ENCODE measurements at regions not wholly inside any gene's neighbourhood (a gene's known extent, or its start where the extent isn't known, plus 50 kb on each side); places are given as distances from the start of the nearest gene placed in this dataset.

DNA sequence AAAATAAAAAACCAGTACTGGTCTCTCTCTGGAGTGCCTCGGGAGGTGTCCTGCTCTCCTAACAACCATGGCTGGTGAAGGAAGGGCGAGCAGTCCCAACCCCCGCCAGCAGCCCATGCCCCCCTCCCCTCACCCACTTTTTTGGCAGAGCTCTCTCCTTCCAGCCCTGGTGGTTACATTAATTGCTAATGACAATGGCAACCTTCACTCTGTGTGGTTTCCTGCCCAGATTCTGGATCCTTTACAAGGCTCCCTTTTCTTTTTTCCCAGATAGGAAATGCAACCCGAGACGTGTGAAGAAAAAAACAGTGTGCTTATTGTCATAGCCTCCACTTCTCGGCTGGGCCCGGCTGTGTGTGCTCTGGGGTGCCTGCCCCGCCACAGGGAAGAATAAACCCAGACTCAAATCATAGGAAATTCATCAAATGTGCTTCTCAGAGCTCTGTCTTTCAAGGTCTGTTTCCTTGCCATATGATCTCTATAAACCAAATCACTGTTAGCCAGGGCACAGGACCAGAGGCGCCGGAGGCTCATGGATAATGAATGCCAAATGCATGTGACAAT, 513.0 kb downstream of the SOX6 start:
- no peaks in the 10 kb centered on the region for H3K27me3 ChIP-seq (ENCODE audit: control insufficient read depth in 3 of 3, insufficient read depth in 3 of 3, low read depth in 1 of 3, low read length in 3 of 3)
- H4K91ac ChIP-seq (ENCODE audit: low read depth, low read length, poor library complexity): no peak overlapping the region
- H2BK120ac ChIP-seq (ENCODE audit: low read depth, low read length): peak overlapping the region; percentile 72
- H2AFZ ChIP-seq (ENCODE audit: low read length): peak overlapping the region; percentile 87
- H2BK5ac ChIP-seq (ENCODE audit: low read length): peak overlapping the region; percentile 56
- H3K9me3 ChIP-seq (replicated peaks in 1 of 2; ENCODE audit: control insufficient read depth in 2 of 2, insufficient read depth in 1 of 2, low read depth in 1 of 2, low read length in 2 of 2): no peaks in the 10 kb centered on the region
- H3K4me2 ChIP-seq (ENCODE audit: insufficient read depth, low read length, poor library complexity, severe bottlenecking): no peak overlapping the region
- no peak overlapping the region for H3K14ac ChIP-seq (ENCODE audit: low read length)
- H3K27ac ChIP-seq (replicated peaks; ENCODE audit: low read length): peak overlapping the region; percentile 97
- H3K23ac ChIP-seq (ENCODE audit: low read depth, low read length, poor library complexity): no peak overlapping the region
- no peak overlapping the region for H3K9ac ChIP-seq (ENCODE audit: low read depth, low read length, poor library complexity)
- peak overlapping the region in 1 of 2 donors; percentile 20 for H3K4me3 ChIP-seq (ENCODE audit: low read length in 2 of 2)
- H2BK15ac ChIP-seq (ENCODE audit: low read length): no peak overlapping the region
- peak; percentile 43 for DNase-seq (ENCODE audit: low spot score)
- H2BK12ac ChIP-seq (ENCODE audit: low read length): no peak overlapping the region
- WGBS, 2 donors (ENCODE audit: extremely low coverage in 2 of 2, insufficient read length in 2 of 2, insufficient replicate concordance in 1 of 2): no CpG with 5 or more reads among the region's 10 CpGs
- peaks cover 19 to 41% of the 10 kb centered on the region in 2 donors for H3K4me1 ChIP-seq (ENCODE audit: control insufficient read depth in 2 of 2, insufficient read depth in 1 of 2, low read depth in 1 of 2, low read length in 2 of 2)
- no peak overlapping the region for H3K4ac ChIP-seq (ENCODE audit: low read length)
- peak overlapping the region; percentile 22 for H2AK5ac ChIP-seq (ENCODE audit: low read depth, low read length)
- no peaks in the 10 kb centered on the region for H3K79me1 ChIP-seq (ENCODE audit: low read depth, low read length)
- peak overlapping the region; percentile 81 for H3K18ac ChIP-seq (ENCODE audit: low read length)
- no peak overlapping the region for H4K8ac ChIP-seq (ENCODE audit: low read depth, low read length)
- H3K36me3 ChIP-seq (replicated peaks in 1 of 2; ENCODE audit: control insufficient read depth in 2 of 2, insufficient read depth in 2 of 2, low read length in 2 of 2): no peaks in the 10 kb centered on the region

DNA sequence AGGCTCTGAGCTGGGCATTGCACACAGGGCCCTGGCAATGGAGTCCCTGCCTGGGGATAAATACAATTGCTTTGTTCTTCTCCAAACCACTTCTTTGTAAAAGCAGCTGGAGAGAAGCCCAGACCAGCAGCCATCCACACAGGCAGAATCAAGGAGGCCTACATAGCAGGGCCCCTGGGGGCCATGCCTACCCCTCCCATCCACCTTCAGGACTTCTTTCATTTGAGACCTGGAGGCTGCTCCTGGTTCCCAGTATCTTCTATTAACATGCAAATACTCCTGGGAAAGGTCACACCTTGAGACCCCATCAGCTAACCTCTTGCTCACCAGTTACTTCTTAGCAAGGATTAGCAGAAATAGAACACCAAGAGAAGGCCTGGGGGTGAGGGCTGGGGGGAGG, 511.1 kb downstream of the SOX6 start:
- H3K27ac ChIP-seq (replicated peaks; ENCODE audit: low read length): peak overlapping the region; percentile 97
- no peak overlapping the region for H2AFZ ChIP-seq (ENCODE audit: low read length)
- no peak overlapping the region for H3K4ac ChIP-seq (ENCODE audit: low read length)
- no peaks in the 10 kb centered on the region for H3K79me1 ChIP-seq (ENCODE audit: low read depth, low read length)
- H2BK15ac ChIP-seq (ENCODE audit: low read length): no peak overlapping the region
- no peak overlapping the region for H2BK120ac ChIP-seq (ENCODE audit: low read depth, low read length)
- no peaks in the 10 kb centered on the region for H3K27me3 ChIP-seq (ENCODE audit: control insufficient read depth in 3 of 3, insufficient read depth in 3 of 3, low read depth in 1 of 3, low read length in 3 of 3)
- H4K91ac ChIP-seq (ENCODE audit: low read depth, low read length, poor library complexity): no peak overlapping the region
- peak overlapping the region; percentile 49 for H3K18ac ChIP-seq (ENCODE audit: low read length)
- H3K9me3 ChIP-seq (replicated peaks in 1 of 2; ENCODE audit: control insufficient read depth in 2 of 2, insufficient read depth in 1 of 2, low read depth in 1 of 2, low read length in 2 of 2): no peaks in the 10 kb centered on the region
- H3K4me3 ChIP-seq (ENCODE audit: low read length in 2 of 2): no peak overlapping the region
- no peak overlapping the region for H2BK12ac ChIP-seq (ENCODE audit: low read length)
- H3K4me1 ChIP-seq (ENCODE audit: control insufficient read depth in 2 of 2, insufficient read depth in 1 of 2, low read depth in 1 of 2, low read length in 2 of 2): peaks cover 25 to 38% of the 10 kb centered on the region in 2 donors
- peak overlapping the region; percentile 11 for H3K4me2 ChIP-seq (ENCODE audit: insufficient read depth, low read length, poor library complexity, severe bottlenecking)
- peak; percentile 82 for DNase-seq (ENCODE audit: low spot score)
- H3K9ac ChIP-seq (ENCODE audit: low read depth, low read length, poor library complexity): no peak overlapping the region
- no peak overlapping the region for H3K14ac ChIP-seq (ENCODE audit: low read length)
- no peak overlapping the region for H2AK5ac ChIP-seq (ENCODE audit: low read depth, low read length)
- H4K8ac ChIP-seq (ENCODE audit: low read depth, low read length): no peak overlapping the region
- H2BK5ac ChIP-seq (ENCODE audit: low read length): peak overlapping the region; percentile 26
- H3K36me3 ChIP-seq (replicated peaks in 1 of 2; ENCODE audit: control insufficient read depth in 2 of 2, insufficient read depth in 2 of 2, low read length in 2 of 2): no peaks in the 10 kb centered on the region
- H3K23ac ChIP-seq (ENCODE audit: low read depth, low read length, poor library complexity): no peak overlapping the region

- Histone ChIP-seq H3K9me3 (replicated peaks in 1 of 2; ENCODE audit: control insufficient read depth in 2 of 2, insufficient read depth in 1 of 2, low read depth in 1 of 2, low read length in 2 of 2) (no peaks in the 10 kb centered on the region), H4K91ac (ENCODE audit: low read depth, low read length, poor library complexity) (no peak overlapping the region), H3K4me2 (ENCODE audit: insufficient read depth, low read length, poor library complexity, severe bottlenecking) (no peak overlapping the region), H3K14ac (ENCODE audit: low read length) (no peak overlapping the region), H3K4me1 (ENCODE audit: control insufficient read depth in 2 of 2, insufficient read depth in 1 of 2, low read depth in 1 of 2, low read length in 2 of 2) (peaks cover 24 to 28% of the 10 kb centered on the region in 2 donors), H2AFZ (ENCODE audit: low read length) (no peak overlapping the region), H3K4me3 (ENCODE audit: low read length in 2 of 2) (no peak overlapping the region), H3K18ac (ENCODE audit: low read length) (no peak overlapping the region), H2BK5ac (ENCODE audit: low read length) (no peak overlapping the region), H2BK12ac (ENCODE audit: low read length) (peak overlapping the region; percentile 18), H3K36me3 (replicated peaks in 1 of 2; ENCODE audit: control insufficient read depth in 2 of 2, insufficient read depth in 2 of 2, low read length in 2 of 2) (no peaks in the 10 kb centered on the region), H2BK120ac (ENCODE audit: low read depth, low read length) (no peak overlapping the region), H3K23ac (ENCODE audit: low read depth, low read length, poor library complexity) (no peak overlapping the region), H3K79me1 (ENCODE audit: low read depth, low read length) (no peaks in the 10 kb centered on the region), H3K27ac (replicated peaks; ENCODE audit: low read length) (no peak overlapping the region), H3K4ac (ENCODE audit: low read length) (no peak overlapping the region), H3K9ac (ENCODE audit: low read depth, low read length, poor library complexity) (no peak overlapping the region), H2BK15ac (ENCODE audit: low read length) (no peak overlapping the region), H4K8ac (ENCODE audit: low read depth, low read length) (no peak overlapping the region), H2AK5ac (ENCODE audit: low read depth, low read length) (no peak overlapping the region), H3K27me3 (ENCODE audit: control insufficient read depth in 3 of 3, insufficient read depth in 3 of 3, low read depth in 1 of 3, low read length in 3 of 3) (peaks cover 0 to 6% (median 0%) of the 10 kb centered on the region in 3 experiments)
- no CpG with 5 or more reads among the region's 2 CpGs for WGBS, 2 donors (ENCODE audit: extremely low coverage in 2 of 2, insufficient read length in 2 of 2, insufficient replicate concordance in 1 of 2)
- no peak for DNase-seq (ENCODE audit: low spot score)
Measured at GRCh38 chr11:15848631-15849168, 507.6 kb downstream of the SOX6 start.

DNA sequence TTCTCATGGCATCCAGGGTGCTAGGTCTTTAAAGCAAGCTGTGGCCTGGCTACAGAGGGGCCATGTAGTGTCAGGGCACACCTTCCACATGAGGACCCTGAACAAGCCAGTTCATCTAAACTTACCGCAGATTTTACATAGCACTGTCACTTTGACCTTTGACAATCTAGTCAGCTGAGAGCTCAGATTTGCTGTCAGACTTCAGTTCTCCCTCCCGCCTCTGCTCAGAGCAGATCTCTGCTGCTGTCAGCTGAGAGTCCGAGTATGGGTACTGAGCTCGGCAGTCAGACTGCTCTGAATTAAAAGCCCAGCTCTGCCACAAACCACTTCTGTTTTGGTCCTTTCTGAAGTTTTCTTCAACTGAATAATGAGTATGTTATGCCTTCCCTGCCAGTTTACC, 507.1 kb downstream of the SOX6 start:
- no peak overlapping the region for H3K4ac ChIP-seq (ENCODE audit: low read length)
- no peak overlapping the region for H3K14ac ChIP-seq (ENCODE audit: low read length)
- H3K4me3 ChIP-seq (ENCODE audit: low read length in 2 of 2): no peak overlapping the region
- H3K4me1 ChIP-seq (ENCODE audit: control insufficient read depth in 2 of 2, insufficient read depth in 1 of 2, low read depth in 1 of 2, low read length in 2 of 2): peaks cover 18 to 22% of the 10 kb centered on the region in 2 donors
- H2AK5ac ChIP-seq (ENCODE audit: low read depth, low read length): no peak overlapping the region
- no peak overlapping the region for H4K8ac ChIP-seq (ENCODE audit: low read depth, low read length)
- no peak overlapping the region for H2AFZ ChIP-seq (ENCODE audit: low read length)
- no peak for DNase-seq (ENCODE audit: low spot score)
- H2BK5ac ChIP-seq (ENCODE audit: low read length): no peak overlapping the region
- H3K36me3 ChIP-seq (replicated peaks in 1 of 2; ENCODE audit: control insufficient read depth in 2 of 2, insufficient read depth in 2 of 2, low read length in 2 of 2): no peaks in the 10 kb centered on the region
- H2BK120ac ChIP-seq (ENCODE audit: low read depth, low read length): no peak overlapping the region
- H3K9ac ChIP-seq (ENCODE audit: low read depth, low read length, poor library complexity): no peak overlapping the region
- no peak overlapping the region for H3K23ac ChIP-seq (ENCODE audit: low read depth, low read length, poor library complexity)
- H3K27ac ChIP-seq (replicated peaks; ENCODE audit: low read length): peak overlapping the region; percentile 11
- WGBS, 2 donors (ENCODE audit: extremely low coverage in 2 of 2, insufficient read length in 2 of 2, insufficient replicate concordance in 1 of 2): no CpG with 5 or more reads among the region's 4 CpGs
- H3K4me2 ChIP-seq (ENCODE audit: insufficient read depth, low read length, poor library complexity, severe bottlenecking): no peak overlapping the region
- H2BK15ac ChIP-seq (ENCODE audit: low read length): no peak overlapping the region
- peak overlapping the region; percentile 38 for H3K18ac ChIP-seq (ENCODE audit: low read length)
- no peaks in the 10 kb centered on the region for H3K9me3 ChIP-seq (replicated peaks in 1 of 2; ENCODE audit: control insufficient read depth in 2 of 2, insufficient read depth in 1 of 2, low read depth in 1 of 2, low read length in 2 of 2)
- H3K79me1 ChIP-seq (ENCODE audit: low read depth, low read length): no peaks in the 10 kb centered on the region
- no peak overlapping the region for H4K91ac ChIP-seq (ENCODE audit: low read depth, low read length, poor library complexity)
- H2BK12ac ChIP-seq (ENCODE audit: low read length): no peak overlapping the region
- H3K27me3 ChIP-seq (ENCODE audit: control insufficient read depth in 3 of 3, insufficient read depth in 3 of 3, low read depth in 1 of 3, low read length in 3 of 3): peaks cover 0 to 6% (median 0%) of the 10 kb centered on the region in 3 experiments

Measured in neuronal stem cell (in vitro differentiated cells).